ENCODE measurements at regions not wholly inside any gene's neighbourhood (a gene's known extent, or its start where the extent isn't known, plus 50 kb on each side); places are given as distances from the start of the nearest gene placed in this dataset.
A peak's percentile ranks its signal among the peaks of the same experiment; 100 is the strongest.
"Not testable (repeated sequence)": the region's sequence is repeated elsewhere in the genome, so short reads cannot be mapped to it uniquely, and the experiment has no call there.

DNA sequence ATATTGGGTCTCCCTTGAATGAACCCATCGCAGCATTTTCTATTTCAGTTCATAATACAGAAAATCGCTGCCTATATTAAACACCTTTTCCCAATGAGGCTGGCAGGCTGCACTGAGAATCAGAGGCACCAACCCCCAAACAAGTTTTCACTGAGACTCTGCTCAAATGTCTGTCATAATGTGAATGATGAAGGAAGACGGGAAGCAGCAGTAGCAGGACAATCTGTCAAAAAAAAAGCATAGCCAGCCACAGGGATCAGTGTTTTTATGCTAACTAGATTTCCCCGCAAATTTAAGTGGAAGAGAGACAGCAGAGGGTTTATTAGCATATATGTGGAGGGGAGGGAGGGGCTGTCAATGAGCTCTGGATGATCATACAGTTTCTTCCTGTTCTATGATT lies 162.7 kb upstream of the PDE4D start:
- DNase-seq = no peak

DNA sequence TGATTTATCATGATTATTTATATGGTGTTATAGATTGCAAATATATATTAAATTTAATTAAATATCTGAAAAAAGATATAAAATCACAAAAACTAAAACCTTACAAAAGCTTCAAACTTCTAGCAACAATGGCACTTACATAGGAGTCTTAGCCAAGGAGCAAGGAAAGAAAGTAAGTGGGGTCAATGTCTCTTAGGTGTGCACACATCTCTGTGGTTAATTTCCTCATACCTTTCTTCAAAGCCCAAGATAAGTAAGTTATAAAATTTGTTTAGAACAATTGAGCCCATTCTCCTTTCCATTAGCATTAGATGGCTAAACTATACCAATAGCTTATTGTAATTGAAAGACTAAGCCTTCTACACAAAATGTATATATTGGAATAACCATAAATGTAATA lies 161.6 kb upstream of the PDE4D start:
- no peak for DNase-seq

GRCh38 chr5:60041996-60042664 lies 148.6 kb upstream of the PDE4D start:
- not testable (repeated sequence) for DNase-seq

- not testable (repeated sequence) for DNase-seq
Observed at GRCh38 chr5:60041508-60041907, 148.0 kb upstream of the PDE4D start.

- DNase-seq = no peak
Observed at GRCh38 chr5:60036192-60036938, 142.8 kb upstream of the PDE4D start.

GRCh38 chr5:60026161-60026560 lies 132.6 kb upstream of the PDE4D start:
- DNase-seq = no peak

DNA sequence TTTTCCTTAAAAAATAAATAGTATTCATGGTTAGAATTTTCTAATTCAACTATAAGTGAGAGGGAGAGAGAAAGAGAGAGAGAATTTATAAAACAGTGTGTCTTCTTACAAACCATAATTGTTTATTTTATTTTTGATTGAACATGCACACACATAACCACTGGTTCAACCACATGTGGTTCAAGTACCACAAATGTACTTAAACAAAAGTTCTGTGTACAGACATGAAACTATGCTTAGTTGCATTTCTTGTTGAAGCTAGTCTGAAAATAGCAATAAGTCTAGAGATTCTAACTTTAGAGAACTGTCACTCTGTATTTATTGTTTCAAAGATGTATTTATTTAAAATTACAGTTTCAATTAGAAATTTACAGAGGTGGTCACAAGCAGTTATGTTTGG lies 130.6 kb upstream of the PDE4D start:
- DNase-seq = no peak

DNA sequence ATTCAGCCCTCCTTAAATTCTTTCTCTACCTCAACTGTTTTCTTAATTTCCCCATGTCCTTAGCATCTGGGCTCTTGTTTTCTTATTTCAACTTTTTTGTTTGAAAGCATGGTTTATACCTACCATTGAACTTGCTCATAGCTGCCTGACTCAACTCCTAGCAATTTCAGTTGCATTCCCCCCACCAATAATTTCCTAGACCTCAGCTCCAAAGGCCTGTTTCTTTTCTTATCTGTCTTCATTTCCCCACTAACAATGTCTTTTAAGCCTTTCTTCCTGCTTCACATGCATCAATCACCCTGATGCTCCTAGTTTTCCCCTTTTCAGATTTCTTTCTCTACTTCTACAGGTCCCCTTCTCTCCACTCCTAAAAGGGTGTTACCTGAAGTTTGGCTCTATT lies 129.7 kb upstream of the PDE4D start:
- no peak for DNase-seq

- DNase-seq = no peak
Observed at GRCh38 chr5:60020457-60020856, 126.9 kb upstream of the PDE4D start.

GRCh38 chr5:60018960-60019359 lies 125.4 kb upstream of the PDE4D start:
- not testable (repeated sequence) for DNase-seq

DNA sequence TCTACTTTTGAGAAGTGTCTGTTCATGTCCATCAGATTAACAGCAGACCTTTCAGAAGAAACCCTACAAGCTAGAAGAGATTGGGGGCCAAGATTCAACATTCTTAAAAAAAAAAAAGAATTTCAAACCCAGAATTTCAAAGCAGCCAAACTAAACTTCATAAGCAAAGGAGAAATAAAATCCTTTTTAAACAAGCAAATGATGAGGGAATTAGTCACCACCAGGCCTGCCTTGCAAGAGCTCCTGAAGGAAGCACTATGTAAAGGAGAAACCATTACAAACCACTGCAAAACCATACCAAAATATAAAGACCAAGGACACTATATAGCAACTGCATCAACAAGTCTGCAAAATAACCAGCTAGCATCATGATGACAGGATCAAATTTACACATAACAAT lies 124.6 kb upstream of the PDE4D start:
- DNase-seq = no peak

DNA sequence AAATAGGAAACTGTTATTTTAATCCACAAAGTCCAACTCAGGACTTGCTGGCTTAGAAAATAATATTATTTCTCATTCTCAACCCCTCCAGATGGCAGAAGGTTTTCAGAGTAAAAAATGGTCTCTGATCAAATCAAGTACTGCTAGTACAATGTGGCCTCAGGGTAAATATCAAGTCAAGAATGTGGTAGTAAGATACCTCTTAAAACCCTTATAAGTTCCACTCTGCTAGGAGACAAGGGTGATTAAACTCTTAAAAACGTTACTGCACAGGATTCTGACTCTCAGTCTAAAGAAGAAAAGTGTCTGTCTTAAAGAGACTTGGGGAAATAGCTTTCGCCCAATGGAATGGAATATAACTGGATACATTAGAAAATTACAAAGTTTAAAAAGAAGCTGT lies 120.8 kb upstream of the PDE4D start:
- no peak for DNase-seq

GRCh38 chr5:60010853-60011252 lies 117.3 kb upstream of the PDE4D start:
- no peak for DNase-seq

- no peak for DNase-seq
Observed at GRCh38 chr5:60010328-60010727, 116.8 kb upstream of the PDE4D start.

GRCh38 chr5:60007729-60008128 lies 114.2 kb upstream of the PDE4D start:
- no peak for DNase-seq

GRCh38 chr5:59999056-59999455 lies 105.5 kb upstream of the PDE4D start:
- DNase-seq = no peak

GRCh38 chr5:59992206-59992605 lies 98.7 kb upstream of the PDE4D start:
- no peak for DNase-seq

- no peak for DNase-seq
Observed at GRCh38 chr5:59988396-59988795, 94.9 kb upstream of the PDE4D start.

- DNase-seq = no peak
Observed at GRCh38 chr5:59976342-59976741, 82.8 kb upstream of the PDE4D start.

GRCh38 chr5:59972043-59972442 lies 78.5 kb upstream of the PDE4D start:
- DNase-seq = no peak

GRCh38 chr5:59959330-59959729 lies 65.8 kb upstream of the PDE4D start:
- no peak for DNase-seq

GRCh38 chr5:59956130-59956783 lies 62.7 kb upstream of the PDE4D start:
- no peak for DNase-seq

- peak; percentile 29 for DNase-seq
Observed at GRCh38 chr5:59955241-59955640, 61.7 kb upstream of the PDE4D start.

All from occipital lobe (tissue), 1 donor.